ENCODE measurements at regions not wholly inside any gene's neighbourhood (a gene's known extent, or its start where the extent isn't known, plus 50 kb on each side); places are given as distances from the start of the nearest gene placed in this dataset.

DNA sequence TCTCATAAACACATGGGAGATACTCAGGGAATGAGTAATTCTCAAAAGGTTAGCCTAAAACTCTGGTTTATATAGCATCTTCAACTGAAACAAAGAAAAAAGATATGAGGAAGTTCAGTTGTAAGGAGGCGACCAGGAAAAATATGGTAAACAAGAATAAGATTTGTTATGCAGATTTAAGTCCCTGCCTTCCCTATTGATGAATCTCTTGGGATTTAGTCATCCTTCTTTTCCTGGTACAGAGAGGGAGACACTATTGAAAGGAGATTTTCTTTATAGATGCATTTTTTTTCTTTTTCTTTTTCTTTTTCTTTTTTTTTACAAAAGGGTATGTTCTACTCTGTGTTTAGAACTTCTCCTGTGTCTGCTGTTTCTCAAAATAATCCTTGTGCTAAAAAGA lies 557.5 kb downstream of the DNAJB9 start:
- POLR2A ChIA-PET = no interaction called here
- 0% methylated on average over 1 of the region's 1 CpG for WGBS (ENCODE audit: insufficient coverage, insufficient replicate concordance, low lambda C conversion rate, missing lambda C conversion rate)

More for the DNA sequence above, 557.5 kb downstream of the DNAJB9 start:
- in situ Hi-C loops (cut with MboI) = no loop called here
- Histone ChIP-seq H3K9me3 (replicated peaks; ENCODE audit: control insufficient read depth, insufficient read depth, low read length) (no peaks in the 10 kb centered on the region), H2AFZ (ENCODE audit: control insufficient read depth, low read depth, low read length) (no peak overlapping the region), H3K27me3 (replicated peaks in 1 of 2; ENCODE audit: control insufficient read depth in 2 of 2, insufficient read depth in 2 of 2, low read length in 1 of 2) (no peaks in the 10 kb centered on the region), H3K4me2 (ENCODE audit: control insufficient read depth, insufficient read depth) (no peak overlapping the region), H3K36me3 (ENCODE audit: control insufficient read depth in 2 of 2, insufficient read depth in 2 of 2, low read length in 1 of 2) (no peaks in the 10 kb centered on the region), H3K9ac (ENCODE audit: control insufficient read depth, insufficient read depth, low read length) (no peak overlapping the region), H3K4me3 (no peak overlapping the region), H3K27ac (ENCODE audit: control insufficient read depth, insufficient read depth) (no peak overlapping the region), H3K79me2 (ENCODE audit: control insufficient read depth, insufficient read depth, low read length) (no peaks in the 10 kb centered on the region), H3K4me1 (ENCODE audit: control insufficient read depth, insufficient read depth, low read length) (no peaks in the 10 kb centered on the region), H4K20me1 (ENCODE audit: control insufficient read depth, insufficient read depth) (no peaks in the 10 kb centered on the region)
- CTCF ChIA-PET = no interaction called here
- FAIRE-seq (no peak), DNase-seq (ENCODE audit: low read depth, low spot score) (no peak), ATAC-seq (no peak)
- BruUV-seq (replicated peaks) = no TSS peak
- RAD21 ChIA-PET (ENCODE audit: unreplicated experiment) = no interaction called here
- intact Hi-C loops (cut with micrococcal nuclease; ENCODE audit: unreplicated experiment) = no loop called here
- no peak for TF ChIP-seq BCL11A (IDR thresholded peaks at IDR 0.05; ENCODE audit: low read depth, low read length)
- TF ChIP-seq, protein P1, sequence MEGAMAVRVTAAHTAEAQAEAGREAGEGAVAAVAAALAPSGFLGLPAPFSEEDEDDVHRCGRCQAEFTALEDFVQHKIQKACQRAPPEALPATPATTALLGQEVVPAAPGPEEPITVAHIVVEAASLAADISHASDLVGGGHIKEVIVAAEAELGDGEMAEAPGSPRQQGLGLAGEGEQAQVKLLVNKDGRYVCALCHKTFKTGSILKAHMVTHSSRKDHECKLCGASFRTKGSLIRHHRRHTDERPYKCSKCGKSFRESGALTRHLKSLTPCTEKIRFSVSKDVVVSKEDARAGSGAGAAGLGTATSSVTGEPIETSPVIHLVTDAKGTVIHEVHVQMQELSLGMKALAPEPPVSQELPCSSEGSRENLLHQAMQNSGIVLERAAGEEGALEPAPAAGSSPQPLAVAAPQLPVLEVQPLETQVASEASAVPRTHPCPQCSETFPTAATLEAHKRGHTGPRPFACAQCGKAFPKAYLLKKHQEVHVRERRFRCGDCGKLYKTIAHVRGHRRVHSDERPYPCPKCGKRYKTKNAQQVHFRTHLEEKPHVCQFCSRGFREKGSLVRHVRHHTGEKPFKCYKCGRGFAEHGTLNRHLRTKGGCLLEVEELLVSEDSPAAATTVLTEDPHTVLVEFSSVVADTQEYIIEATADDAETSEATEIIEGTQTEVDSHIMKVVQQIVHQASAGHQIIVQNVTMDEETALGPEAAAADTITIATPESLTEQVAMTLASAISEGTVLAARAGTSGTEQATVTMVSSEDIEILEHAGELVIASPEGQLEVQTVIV (IDR thresholded peaks at IDR 0.05; ENCODE audit: borderline replicate concordance, partially characterized antibody) = no peak
- TF ChIP-seq MTA2 (IDR thresholded peaks at IDR 0.05; ENCODE audit: low read depth) = no peak
- no peak for TF ChIP-seq ZNF622 (IDR thresholded peaks at IDR 0.05)
- no peak for TF ChIP-seq JUNB (IDR thresholded peaks at IDR 0.05)
- TF ChIP-seq NRF1 (conservative IDR thresholded peaks at IDR 0.05; ENCODE audit: low read depth, low read length) = no peak
- TF ChIP-seq STAT1 (conservative IDR thresholded peaks at IDR 0.05) = no peak
- no peak for TF ChIP-seq NR2C2 (IDR thresholded peaks at IDR 0.05; ENCODE audit: borderline replicate concordance, control insufficient read depth, insufficient read length, low read depth)
- TF ChIP-seq, protein P2, sequence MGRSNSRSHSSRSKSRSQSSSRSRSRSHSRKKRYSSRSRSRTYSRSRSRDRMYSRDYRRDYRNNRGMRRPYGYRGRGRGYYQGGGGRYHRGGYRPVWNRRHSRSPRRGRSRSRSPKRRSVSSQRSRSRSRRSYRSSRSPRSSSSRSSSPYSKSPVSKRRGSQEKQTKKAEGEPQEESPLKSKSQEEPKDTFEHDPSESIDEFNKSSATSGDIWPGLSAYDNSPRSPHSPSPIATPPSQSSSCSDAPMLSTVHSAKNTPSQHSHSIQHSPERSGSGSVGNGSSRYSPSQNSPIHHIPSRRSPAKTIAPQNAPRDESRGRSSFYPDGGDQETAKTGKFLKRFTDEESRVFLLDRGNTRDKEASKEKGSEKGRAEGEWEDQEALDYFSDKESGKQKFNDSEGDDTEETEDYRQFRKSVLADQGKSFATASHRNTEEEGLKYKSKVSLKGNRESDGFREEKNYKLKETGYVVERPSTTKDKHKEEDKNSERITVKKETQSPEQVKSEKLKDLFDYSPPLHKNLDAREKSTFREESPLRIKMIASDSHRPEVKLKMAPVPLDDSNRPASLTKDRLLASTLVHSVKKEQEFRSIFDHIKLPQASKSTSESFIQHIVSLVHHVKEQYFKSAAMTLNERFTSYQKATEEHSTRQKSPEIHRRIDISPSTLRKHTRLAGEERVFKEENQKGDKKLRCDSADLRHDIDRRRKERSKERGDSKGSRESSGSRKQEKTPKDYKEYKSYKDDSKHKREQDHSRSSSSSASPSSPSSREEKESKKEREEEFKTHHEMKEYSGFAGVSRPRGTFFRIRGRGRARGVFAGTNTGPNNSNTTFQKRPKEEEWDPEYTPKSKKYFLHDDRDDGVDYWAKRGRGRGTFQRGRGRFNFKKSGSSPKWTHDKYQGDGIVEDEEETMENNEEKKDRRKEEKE (IDR thresholded peaks at IDR 0.05) = no peak
- TF ChIP-seq KLF5 (IDR thresholded peaks at IDR 0.05; ENCODE audit: partially characterized antibody) = no peak
- TF ChIP-seq EZH2 (IDR thresholded peaks at IDR 0.05; ENCODE audit: borderline replicate concordance, control insufficient read depth, low read depth, low read length) = no peak
- no peak for TF ChIP-seq NR2F1 (conservative IDR thresholded peaks at IDR 0.05)
- no peak for TF ChIP-seq MEF2A (IDR thresholded peaks at IDR 0.05; ENCODE audit: insufficient read depth, low read depth, low read length)
- TF ChIP-seq, protein P3, sequence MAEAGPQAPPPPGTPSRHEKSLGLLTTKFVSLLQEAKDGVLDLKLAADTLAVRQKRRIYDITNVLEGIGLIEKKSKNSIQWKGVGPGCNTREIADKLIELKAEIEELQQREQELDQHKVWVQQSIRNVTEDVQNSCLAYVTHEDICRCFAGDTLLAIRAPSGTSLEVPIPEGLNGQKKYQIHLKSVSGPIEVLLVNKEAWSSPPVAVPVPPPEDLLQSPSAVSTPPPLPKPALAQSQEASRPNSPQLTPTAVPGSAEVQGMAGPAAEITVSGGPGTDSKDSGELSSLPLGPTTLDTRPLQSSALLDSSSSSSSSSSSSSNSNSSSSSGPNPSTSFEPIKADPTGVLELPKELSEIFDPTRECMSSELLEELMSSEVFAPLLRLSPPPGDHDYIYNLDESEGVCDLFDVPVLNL (IDR thresholded peaks at IDR 0.05; ENCODE audit: low read depth, low read length) = no peak
- SMC1A ChIA-PET (ENCODE audit: uncharacterized antibody, unreplicated experiment) = no interaction called here
